T-helper 1 cell treated with Interleukin-12 subunit alpha and Interleukin-12 subunit beta and Interleukin-4 antibody, amounts not matched to agents 30 ng/mL and 1 ng/mL, for 36 hours (primary cell): ENCODE measurements at regions not wholly inside any gene's neighbourhood (a gene's known extent, or its start where the extent isn't known, plus 50 kb on each side); places are given as distances from the start of the nearest gene placed in this dataset.
"Not testable (repeated sequence)": the region's sequence is repeated elsewhere in the genome, so short reads cannot be mapped to it uniquely, and the experiment has no call there.

Experiments used
- intact Hi-C: fragments of 100-400 bp; cut with micrococcal nuclease; formaldehyde crosslinking; loops from one replicate; pipeline ENCODE4 v1.15.1; 2024

- intact Hi-C loops: loop anchor here (1.0 kb wide), 2 partner anchors 51 to 96 kb away; no protein-coding TSS in a partner anchor
Observed at GRCh38 chr22:22060200-22061084, 77.9 kb upstream of the TOP3B start.

- intact Hi-C loops: loop anchor here (1.0 kb wide), 2 partner anchors 52 to 97 kb away; no protein-coding TSS in a partner anchor
Observed at GRCh38 chr22:22059291-22060002, 76.9 kb upstream of the TOP3B start.

- intact Hi-C loops: no loop called here
Observed at GRCh38 chr22:22058633-22059290, 76.2 kb upstream of the TOP3B start.

GRCh38 chr22:22057617-22058378, 75.2 kb upstream of the TOP3B start:
- intact Hi-C loops: no loop called here

GRCh38 chr22:22056809-22057594, 74.4 kb upstream of the TOP3B start:
- intact Hi-C loops: not testable (repeated sequence)

- intact Hi-C loops: not testable (repeated sequence)
Observed at GRCh38 chr22:22052548-22053139, 70.1 kb upstream of the TOP3B start.

GRCh38 chr22:22051032-22051431, 68.4 kb upstream of the TOP3B start:
- intact Hi-C loops: not testable (repeated sequence)

GRCh38 chr22:22050141-22050775, 67.7 kb upstream of the TOP3B start:
- intact Hi-C loops: no loop called here

- intact Hi-C loops: no loop called here
Observed at GRCh38 chr22:22049684-22050083, 67.1 kb upstream of the TOP3B start.

GRCh38 chr22:22048981-22049531, 66.5 kb upstream of the TOP3B start:
- intact Hi-C loops: no loop called here

- intact Hi-C loops: no loop called here
Observed at GRCh38 chr22:22048318-22048942, 65.8 kb upstream of the TOP3B start.

GRCh38 chr22:22047776-22048175, 65.2 kb upstream of the TOP3B start:
- intact Hi-C loops: no loop called here

- intact Hi-C loops: no loop called here
Observed at GRCh38 chr22:22047266-22047665, 64.7 kb upstream of the TOP3B start.

GRCh38 chr22:22046370-22046769, 63.8 kb upstream of the TOP3B start:
- intact Hi-C loops: no loop called here

GRCh38 chr22:22045571-22046335, 63.2 kb upstream of the TOP3B start:
- intact Hi-C loops: no loop called here

- intact Hi-C loops: no loop called here
Observed at GRCh38 chr22:22044153-22044552, 61.6 kb upstream of the TOP3B start.

- intact Hi-C loops: no loop called here
Observed at GRCh38 chr22:22043296-22044078, 60.9 kb upstream of the TOP3B start.
